SH-SY5Y (cell line): ENCODE measurements at regions not wholly inside any gene's neighbourhood (a gene's known extent, or its start where the extent isn't known, plus 50 kb on each side); places are given as distances from the start of the nearest gene placed in this dataset.

Source experiments
- GATA2 ChIP-seq: IDR thresholded peaks from 2 replicates; pipeline ENCODE4 v1.6.1; 2011; ENCODE audit warnings: mild to moderate bottlenecking, low read depth, low read length
- GATA3 ChIP-seq: IDR thresholded peaks from 2 replicates; pipeline ENCODE4 v1.6.1; 2011; ENCODE audit warnings: low read depth, mild to moderate bottlenecking, low read length, moderate library complexity

- TF ChIP-seq GATA2 (no peak), GATA3 (no peak)
Measured at GRCh38 chr11:115119146-115119545, 385.1 kb downstream of the CADM1 start.
